ENCODE measurements at regions not wholly inside any gene's neighbourhood (a gene's known extent, or its start where the extent isn't known, plus 50 kb on each side); places are given as distances from the start of the nearest gene placed in this dataset.

GRCh38 chr13:40410315-40410714 is 256.1 kb downstream of the FOXO1 start:
- H3K27ac ChIP-seq (ENCODE audit: low read depth, low read length) = peak overlapping the region; percentile 43
- H3K4me3 ChIP-seq (ENCODE audit: low read depth in 1 of 5, low read length in 5 of 5) = peak overlapping the region in 2 of 5 donors; percentile 37 to 46
- peaks cover 0 to 3% (median 3%) of the 10 kb centered on the region in 5 donors for H3K9me3 ChIP-seq (ENCODE audit: control insufficient read depth in 5 of 5, low read length in 5 of 5)
- no peaks in the 10 kb centered on the region for H3K27me3 ChIP-seq (ENCODE audit: control insufficient read depth in 5 of 5, insufficient read depth in 4 of 5, low read length in 5 of 5)
- H3K4me1 ChIP-seq (ENCODE audit: control insufficient read depth in 5 of 5, insufficient read depth in 5 of 5, low read length in 5 of 5) = peaks cover 3 to 21% (median 17%) of the 10 kb centered on the region in 5 donors
- H3K36me3 ChIP-seq (ENCODE audit: control insufficient read depth in 5 of 5, insufficient read depth in 5 of 5, low read length in 5 of 5) = no peaks in the 10 kb centered on the region
- peak overlapping the region in 2 of 5 donors; percentile 8 to 29 for H3K9ac ChIP-seq (ENCODE audit: low read length in 5 of 5)

- Histone ChIP-seq H3K4me1 (ENCODE audit: control insufficient read depth in 5 of 5, insufficient read depth in 5 of 5, low read length in 5 of 5) (peaks cover 0 to 2% (median 0%) of the 10 kb centered on the region in 5 donors), H3K9ac (ENCODE audit: low read length in 5 of 5) (no peak overlapping the region)
These were observed 246.2 kb downstream of the FOXO1 start for GRCh38 chr13:40420160-40420740.

GRCh38 chr13:40422588-40423235 is 243.7 kb downstream of the FOXO1 start:
- Histone ChIP-seq H3K9ac (ENCODE audit: low read length in 5 of 5) (no peak overlapping the region), H3K27ac (ENCODE audit: low read depth, low read length) (no peak overlapping the region), H3K27me3 (ENCODE audit: control insufficient read depth in 5 of 5, insufficient read depth in 4 of 5, low read length in 5 of 5) (no peaks in the 10 kb centered on the region), H3K4me3 (ENCODE audit: low read depth in 1 of 5, low read length in 5 of 5) (no peak overlapping the region), H3K9me3 (ENCODE audit: control insufficient read depth in 5 of 5, low read length in 5 of 5) (no peaks in the 10 kb centered on the region), H3K4me1 (ENCODE audit: control insufficient read depth in 5 of 5, insufficient read depth in 5 of 5, low read length in 5 of 5) (no peaks in the 10 kb centered on the region), H3K36me3 (ENCODE audit: control insufficient read depth in 5 of 5, insufficient read depth in 5 of 5, low read length in 5 of 5) (no peaks in the 10 kb centered on the region)

More at GRCh38 chr13:40420160-40420740, 246.2 kb downstream of the FOXO1 start:
- Histone ChIP-seq H3K9me3 (ENCODE audit: control insufficient read depth in 5 of 5, low read length in 5 of 5) (no peaks in the 10 kb centered on the region), H3K4me3 (ENCODE audit: low read depth in 1 of 5, low read length in 5 of 5) (no peak overlapping the region), H3K36me3 (ENCODE audit: control insufficient read depth in 5 of 5, insufficient read depth in 5 of 5, low read length in 5 of 5) (no peaks in the 10 kb centered on the region), H3K27me3 (ENCODE audit: control insufficient read depth in 5 of 5, insufficient read depth in 4 of 5, low read length in 5 of 5) (no peaks in the 10 kb centered on the region), H3K27ac (ENCODE audit: low read depth, low read length) (no peak overlapping the region)

- Histone ChIP-seq H3K4me3 (ENCODE audit: low read depth in 1 of 5, low read length in 5 of 5) (no peak overlapping the region), H3K4me1 (ENCODE audit: control insufficient read depth in 5 of 5, insufficient read depth in 5 of 5, low read length in 5 of 5) (peaks cover 4 to 26% (median 16%) of the 10 kb centered on the region in 5 donors), H3K27ac (ENCODE audit: low read depth, low read length) (no peak overlapping the region), H3K9ac (ENCODE audit: low read length in 5 of 5) (no peak overlapping the region), H3K27me3 (ENCODE audit: control insufficient read depth in 5 of 5, insufficient read depth in 4 of 5, low read length in 5 of 5) (no peaks in the 10 kb centered on the region), H3K36me3 (ENCODE audit: control insufficient read depth in 5 of 5, insufficient read depth in 5 of 5, low read length in 5 of 5) (no peaks in the 10 kb centered on the region), H3K9me3 (ENCODE audit: control insufficient read depth in 5 of 5, low read length in 5 of 5) (no peaks in the 10 kb centered on the region)
These were observed 238.1 kb downstream of the FOXO1 start for GRCh38 chr13:40428354-40428753.

- no peak overlapping the region for H3K27ac ChIP-seq (ENCODE audit: low read depth, low read length)
- no peak overlapping the region for H3K9ac ChIP-seq (ENCODE audit: low read length in 5 of 5)
- H3K4me1 ChIP-seq (ENCODE audit: control insufficient read depth in 5 of 5, insufficient read depth in 5 of 5, low read length in 5 of 5) = peaks cover 4 to 32% (median 22%) of the 10 kb centered on the region in 5 donors
These were observed 236.5 kb downstream of the FOXO1 start for GRCh38 chr13:40429706-40430545.

GRCh38 chr13:40432018-40432978 is 234.1 kb downstream of the FOXO1 start:
- Histone ChIP-seq H3K9me3 (ENCODE audit: control insufficient read depth in 5 of 5, low read length in 5 of 5) (no peaks in the 10 kb centered on the region), H3K27me3 (ENCODE audit: control insufficient read depth in 5 of 5, insufficient read depth in 4 of 5, low read length in 5 of 5) (no peaks in the 10 kb centered on the region)

More at GRCh38 chr13:40429706-40430545, 236.5 kb downstream of the FOXO1 start:
- H3K4me3 ChIP-seq (ENCODE audit: low read depth in 1 of 5, low read length in 5 of 5) = no peak overlapping the region
- no peaks in the 10 kb centered on the region for H3K27me3 ChIP-seq (ENCODE audit: control insufficient read depth in 5 of 5, insufficient read depth in 4 of 5, low read length in 5 of 5)
- H3K36me3 ChIP-seq (ENCODE audit: control insufficient read depth in 5 of 5, insufficient read depth in 5 of 5, low read length in 5 of 5) = no peaks in the 10 kb centered on the region
- no peaks in the 10 kb centered on the region for H3K9me3 ChIP-seq (ENCODE audit: control insufficient read depth in 5 of 5, low read length in 5 of 5)

GRCh38 chr13:40433001-40433400 is 233.4 kb downstream of the FOXO1 start:
- Histone ChIP-seq H3K9me3 (ENCODE audit: control insufficient read depth in 5 of 5, low read length in 5 of 5) (no peaks in the 10 kb centered on the region), H3K36me3 (ENCODE audit: control insufficient read depth in 5 of 5, insufficient read depth in 5 of 5, low read length in 5 of 5) (no peaks in the 10 kb centered on the region), H3K9ac (ENCODE audit: low read length in 5 of 5) (no peak overlapping the region), H3K4me1 (ENCODE audit: control insufficient read depth in 5 of 5, insufficient read depth in 5 of 5, low read length in 5 of 5) (peaks cover 6 to 36% (median 27%) of the 10 kb centered on the region in 5 donors), H3K27me3 (ENCODE audit: control insufficient read depth in 5 of 5, insufficient read depth in 4 of 5, low read length in 5 of 5) (no peaks in the 10 kb centered on the region), H3K4me3 (ENCODE audit: low read depth in 1 of 5, low read length in 5 of 5) (no peak overlapping the region), H3K27ac (ENCODE audit: low read depth, low read length) (peak overlapping the region; percentile 57)

More at GRCh38 chr13:40432018-40432978, 234.1 kb downstream of the FOXO1 start:
- H3K9ac ChIP-seq (ENCODE audit: low read length in 5 of 5) = peak overlapping the region in 1 of 5 donors; percentile 3
- H3K4me3 ChIP-seq (ENCODE audit: low read depth in 1 of 5, low read length in 5 of 5) = no peak overlapping the region
- no peaks in the 10 kb centered on the region for H3K36me3 ChIP-seq (ENCODE audit: control insufficient read depth in 5 of 5, insufficient read depth in 5 of 5, low read length in 5 of 5)
- H3K4me1 ChIP-seq (ENCODE audit: control insufficient read depth in 5 of 5, insufficient read depth in 5 of 5, low read length in 5 of 5) = peaks cover 4 to 33% (median 22%) of the 10 kb centered on the region in 5 donors
- peak overlapping the region; percentile 57 for H3K27ac ChIP-seq (ENCODE audit: low read depth, low read length)

- no peaks in the 10 kb centered on the region for H3K9me3 ChIP-seq (ENCODE audit: control insufficient read depth in 5 of 5, low read length in 5 of 5)
- peaks cover 6 to 40% (median 33%) of the 10 kb centered on the region in 5 donors for H3K4me1 ChIP-seq (ENCODE audit: control insufficient read depth in 5 of 5, insufficient read depth in 5 of 5, low read length in 5 of 5)
- H3K27ac ChIP-seq (ENCODE audit: low read depth, low read length) = no peak overlapping the region
- H3K36me3 ChIP-seq (ENCODE audit: control insufficient read depth in 5 of 5, insufficient read depth in 5 of 5, low read length in 5 of 5) = no peaks in the 10 kb centered on the region
- H3K9ac ChIP-seq (ENCODE audit: low read length in 5 of 5) = no peak overlapping the region
- no peak overlapping the region for H3K4me3 ChIP-seq (ENCODE audit: low read depth in 1 of 5, low read length in 5 of 5)
- H3K27me3 ChIP-seq (ENCODE audit: control insufficient read depth in 5 of 5, insufficient read depth in 4 of 5, low read length in 5 of 5) = no peaks in the 10 kb centered on the region
These were observed 232.9 kb downstream of the FOXO1 start for GRCh38 chr13:40433577-40433976.

Measured in subcutaneous abdominal adipose tissue (tissue), 5 donors.